Activated naive CD4-positive, alpha-beta T cell treated with anti-CD3 and anti-CD28 coated beads, Interleukin-2, amount 50 U/mL, for 24 hours (primary cell): ENCODE measurements at regions not wholly inside any gene's neighbourhood (a gene's known extent, or its start where the extent isn't known, plus 50 kb on each side); places are given as distances from the start of the nearest gene placed in this dataset.
"Not testable (repeated sequence)": the region's sequence is repeated elsewhere in the genome, so short reads cannot be mapped to it uniquely, and the experiment has no call there.

Experiments used
- H3K27ac Mint-ChIP-seq: one replicate; pipeline ENCODE4 v1.8.0; 2021; ENCODE audit warnings: mild to moderate bottlenecking, mixed read lengths
- H3K27me3 Mint-ChIP-seq: one replicate; pipeline ENCODE4 v1.8.0; 2021; ENCODE audit warnings: mixed read lengths
- H3K36me3 Mint-ChIP-seq: one replicate; pipeline ENCODE4 v1.8.0; 2021; ENCODE audit warnings: mixed read lengths
- H3K4me1 Mint-ChIP-seq: one replicate; pipeline ENCODE4 v1.8.0; 2021; ENCODE audit warnings: mixed read lengths
- H3K4me3 Mint-ChIP-seq: one replicate; pipeline ENCODE4 v1.8.0; 2021; ENCODE audit warnings: mild to moderate bottlenecking, mixed read lengths
- H3K9me3 Mint-ChIP-seq: one replicate; pipeline ENCODE4 v1.8.0; 2021; ENCODE audit warnings: mixed read lengths

DNA sequence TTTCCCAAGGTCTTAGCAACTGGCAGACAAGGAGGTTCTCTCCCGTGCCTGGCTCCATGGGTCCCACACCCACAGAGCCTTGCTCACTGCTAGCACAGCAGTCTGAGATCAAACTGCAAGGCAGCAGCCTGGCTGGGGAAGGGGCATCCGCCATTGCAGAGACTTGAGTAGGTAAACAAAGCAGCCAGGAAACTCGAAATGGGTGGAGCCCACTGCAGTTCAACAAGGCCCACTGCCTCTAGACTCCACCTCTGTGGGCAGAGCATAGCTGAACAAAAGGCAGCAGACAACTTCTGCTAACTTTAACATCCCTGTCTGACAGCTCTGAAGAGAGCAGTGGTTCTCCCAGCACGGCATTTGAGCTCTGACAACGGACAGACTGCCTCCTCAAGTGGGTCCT lies 98.1 kb upstream of the SLC1A3 start:
- not testable (repeated sequence) for H3K27me3 Mint-ChIP-seq, H3K9me3 Mint-ChIP-seq

DNA sequence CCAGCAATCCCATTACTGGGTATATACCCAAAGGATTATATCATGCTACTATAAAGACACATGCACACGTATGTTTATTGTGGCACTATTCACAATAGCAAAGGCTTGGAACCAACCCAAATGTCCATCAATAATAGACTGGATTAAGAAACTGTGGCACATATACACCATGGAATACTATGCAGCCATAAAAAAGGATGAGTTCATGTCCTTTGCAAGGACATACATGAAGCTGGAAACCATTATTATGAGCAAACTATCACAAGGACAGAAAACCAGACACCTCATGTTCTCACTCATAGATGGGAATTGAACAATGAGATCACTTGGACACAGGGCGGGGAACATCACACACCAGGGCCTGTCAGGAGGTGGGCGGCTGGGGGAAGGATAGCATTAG lies 92.8 kb upstream of the SLC1A3 start:
- H3K4me1 Mint-ChIP-seq, H3K27ac Mint-ChIP-seq, H3K36me3 Mint-ChIP-seq, H3K9me3 Mint-ChIP-seq, H3K4me3 Mint-ChIP-seq, H3K27me3 Mint-ChIP-seq: not testable (repeated sequence)

More for the DNA sequence above, 98.1 kb upstream of the SLC1A3 start:
- not testable (repeated sequence) for H3K27ac Mint-ChIP-seq, H3K4me3 Mint-ChIP-seq, H3K4me1 Mint-ChIP-seq, H3K36me3 Mint-ChIP-seq

DNA sequence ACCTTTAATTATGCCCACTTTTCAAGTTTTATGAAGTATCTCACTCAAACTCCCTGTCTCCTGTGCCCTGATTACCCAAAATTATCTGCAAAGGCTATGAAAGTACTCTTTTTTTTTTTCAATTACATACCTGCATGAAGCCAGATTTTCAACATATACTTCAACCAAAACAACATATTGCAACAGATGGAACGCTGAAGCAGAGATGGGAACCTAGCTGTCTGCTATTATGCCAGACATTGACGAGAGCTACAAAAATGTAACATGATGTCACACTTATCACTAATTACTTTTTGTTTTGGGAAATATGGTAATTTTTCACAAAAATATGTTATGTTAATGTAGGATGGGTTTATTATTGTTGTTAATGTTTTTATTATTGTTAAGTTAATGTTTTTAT lies 86.5 kb upstream of the SLC1A3 start:
- no peak overlapping the region for H3K4me3 Mint-ChIP-seq

DNA sequence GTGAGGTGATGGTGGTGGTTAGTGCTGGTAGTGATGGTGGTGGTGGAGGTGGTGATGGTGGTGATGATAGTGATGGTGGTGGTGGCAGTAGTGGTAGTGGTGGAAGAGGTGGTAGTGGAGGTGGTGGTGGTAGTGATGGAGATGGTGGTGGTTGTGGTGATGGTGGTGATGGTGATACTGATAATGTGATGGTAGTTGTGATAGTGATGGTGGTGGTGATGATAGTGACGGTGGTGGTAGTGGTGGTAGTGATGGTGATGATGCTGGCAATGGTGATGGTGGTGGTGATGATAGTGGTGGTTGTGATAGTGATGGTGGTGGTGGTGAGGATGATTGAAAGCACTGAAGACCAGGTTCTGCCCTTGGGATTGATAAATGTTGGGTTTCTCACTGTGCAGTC lies 85.2 kb upstream of the SLC1A3 start:
- H3K9me3 Mint-ChIP-seq, result no peaks in the 10 kb centered on the region
- H3K4me3 Mint-ChIP-seq, result no peak overlapping the region
- no peaks in the 10 kb centered on the region for H3K36me3 Mint-ChIP-seq
- no peak overlapping the region for H3K27ac Mint-ChIP-seq
- H3K27me3 Mint-ChIP-seq, result no peaks in the 10 kb centered on the region
- H3K4me1 Mint-ChIP-seq, result no peaks in the 10 kb centered on the region

More for the DNA sequence above, 86.5 kb upstream of the SLC1A3 start:
- no peaks in the 10 kb centered on the region for H3K36me3 Mint-ChIP-seq
- H3K27ac Mint-ChIP-seq, result no peak overlapping the region
- H3K27me3 Mint-ChIP-seq, result no peaks in the 10 kb centered on the region
- no peaks in the 10 kb centered on the region for H3K9me3 Mint-ChIP-seq
- H3K4me1 Mint-ChIP-seq, result no peaks in the 10 kb centered on the region

DNA sequence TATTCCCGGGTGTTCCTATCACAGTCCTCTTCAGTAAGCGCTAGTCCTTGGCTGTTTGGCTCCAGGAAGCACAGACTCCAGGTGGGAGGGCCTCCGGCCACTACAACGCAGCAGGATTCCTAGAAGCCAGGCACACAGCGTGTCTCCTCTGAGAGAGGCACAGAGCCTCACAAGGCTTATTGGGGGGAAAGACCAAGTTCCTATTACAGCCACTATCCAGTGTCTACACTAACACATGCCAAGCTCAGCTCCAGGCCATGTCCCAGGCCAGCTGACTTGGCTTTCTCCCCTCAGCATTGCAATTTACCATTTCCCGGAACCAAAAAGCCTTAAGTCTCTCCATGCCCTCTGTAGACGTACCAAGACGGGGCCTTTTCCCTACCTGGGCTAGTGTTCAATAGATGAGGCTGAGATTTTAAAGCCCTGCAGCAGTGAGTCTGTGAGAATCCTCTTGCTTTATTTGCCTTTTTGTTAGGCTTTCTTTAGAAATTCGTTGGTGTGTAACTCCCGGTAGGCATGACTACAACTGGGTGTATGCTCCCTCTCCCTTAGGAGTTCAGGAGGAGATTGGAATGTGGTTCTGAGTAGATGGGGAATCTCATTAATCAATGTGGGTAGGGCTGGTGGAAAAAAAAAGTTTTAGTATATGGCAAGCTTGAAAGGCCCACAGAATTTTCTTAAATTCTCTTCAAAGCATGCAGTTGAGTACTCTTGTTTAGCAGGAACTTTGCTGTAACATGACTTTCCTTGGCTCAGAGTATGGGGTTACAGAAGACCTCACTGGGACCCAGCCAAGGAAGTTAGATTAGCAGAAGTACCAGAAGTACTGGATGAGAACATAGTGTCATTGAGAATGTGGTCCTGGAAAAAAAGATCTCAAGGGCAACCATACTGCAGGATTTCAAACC lies 84.3 kb upstream of the SLC1A3 start:
- H3K9me3 Mint-ChIP-seq, result no peaks in the 10 kb centered on the region
- H3K27ac Mint-ChIP-seq, result no peak overlapping the region
- no peaks in the 10 kb centered on the region for H3K4me1 Mint-ChIP-seq
- no peaks in the 10 kb centered on the region for H3K36me3 Mint-ChIP-seq
- no peak overlapping the region for H3K4me3 Mint-ChIP-seq
- H3K27me3 Mint-ChIP-seq, result no peaks in the 10 kb centered on the region

DNA sequence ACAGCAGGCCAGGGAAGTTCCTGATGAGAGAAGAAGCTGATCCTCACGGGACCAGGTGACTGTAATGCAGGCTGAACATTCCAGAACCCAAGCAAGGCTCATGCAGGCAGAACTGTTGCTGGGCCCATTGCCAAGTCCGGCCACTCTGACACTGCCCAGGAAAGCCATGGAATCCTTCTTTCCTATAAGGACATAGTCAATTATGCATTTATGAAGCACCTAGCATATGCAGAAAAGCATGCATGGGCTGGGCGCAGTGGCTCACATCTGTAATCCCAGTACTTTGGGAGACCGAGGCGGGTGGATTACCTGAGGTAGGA lies 83.7 kb upstream of the SLC1A3 start:
- no peak overlapping the region for H3K4me3 Mint-ChIP-seq
- no peak overlapping the region for H3K27ac Mint-ChIP-seq
- H3K9me3 Mint-ChIP-seq, result no peaks in the 10 kb centered on the region
- no peaks in the 10 kb centered on the region for H3K36me3 Mint-ChIP-seq
- H3K27me3 Mint-ChIP-seq, result no peaks in the 10 kb centered on the region
- H3K4me1 Mint-ChIP-seq, result no peaks in the 10 kb centered on the region

DNA sequence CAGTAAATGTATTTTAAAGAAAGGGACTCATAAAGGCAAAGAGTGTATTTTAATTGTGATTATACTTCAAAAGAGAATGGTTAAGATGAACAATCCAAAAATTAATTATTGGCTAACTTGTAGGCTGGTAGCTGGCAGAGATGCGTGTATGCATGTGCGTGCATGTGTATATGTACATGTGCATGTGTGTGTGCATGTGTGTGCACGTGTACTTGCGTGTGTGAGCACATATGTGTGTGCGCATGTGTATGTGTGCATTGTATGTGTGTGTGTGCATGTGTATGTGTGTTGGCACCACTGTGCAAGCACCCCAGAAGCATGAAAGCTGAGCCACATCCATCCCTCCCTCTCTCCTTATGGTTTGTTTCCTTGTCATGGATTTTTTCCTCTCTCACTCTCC lies 83.0 kb upstream of the SLC1A3 start:
- Mint-ChIP-seq H3K36me3 (no peaks in the 10 kb centered on the region), H3K9me3 (no peaks in the 10 kb centered on the region), H3K4me3 (no peak overlapping the region), H3K4me1 (no peaks in the 10 kb centered on the region), H3K27me3 (no peaks in the 10 kb centered on the region), H3K27ac (no peak overlapping the region)

DNA sequence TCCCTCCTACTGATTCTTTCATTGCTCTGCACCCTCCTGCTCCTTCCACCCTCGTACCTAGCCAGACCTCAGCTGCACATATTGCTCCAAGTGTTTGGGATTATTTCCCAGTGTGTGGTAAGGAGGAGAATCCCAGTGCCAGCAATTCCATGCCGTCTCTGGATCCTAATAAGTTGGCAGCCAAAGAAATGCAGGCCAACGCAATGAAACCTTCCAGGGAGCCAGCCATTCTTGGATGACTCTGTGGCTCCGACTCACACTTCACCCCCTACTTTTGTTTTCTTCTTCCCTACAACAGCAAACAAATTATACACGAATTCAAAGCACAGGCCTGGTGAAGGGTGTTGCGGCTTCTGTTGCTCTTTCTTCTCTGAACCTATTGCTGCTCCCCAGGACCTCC lies 82.5 kb upstream of the SLC1A3 start:
- Mint-ChIP-seq H3K4me1 (no peaks in the 10 kb centered on the region), H3K36me3 (no peaks in the 10 kb centered on the region), H3K27me3 (no peaks in the 10 kb centered on the region), H3K27ac (no peak overlapping the region), H3K4me3 (no peak overlapping the region), H3K9me3 (no peaks in the 10 kb centered on the region)

DNA sequence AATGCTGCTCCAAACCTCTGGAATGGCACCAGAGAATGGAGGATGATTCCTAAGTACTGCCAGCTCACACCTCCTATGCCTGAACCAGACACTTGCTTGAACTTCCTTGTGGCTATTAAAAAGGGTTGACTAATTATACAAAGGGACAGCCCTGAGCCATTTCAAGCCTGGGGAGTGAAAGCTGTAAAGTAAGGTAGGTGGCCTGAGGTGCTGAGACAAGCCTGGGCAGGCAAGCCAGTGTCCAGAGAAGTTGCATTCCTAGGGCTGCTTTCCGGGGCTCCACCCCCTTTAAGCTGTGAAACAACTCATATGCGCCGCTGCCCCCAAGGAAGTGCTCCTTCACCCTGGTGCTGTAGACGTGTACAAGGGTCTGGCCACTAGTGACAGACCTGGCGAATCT lies 79.9 kb upstream of the SLC1A3 start:
- H3K27me3 Mint-ChIP-seq, result peaks cover under 1% of the 10 kb centered on the region
- H3K4me1 Mint-ChIP-seq, result no peaks in the 10 kb centered on the region
- H3K9me3 Mint-ChIP-seq, result no peaks in the 10 kb centered on the region
- no peak overlapping the region for H3K27ac Mint-ChIP-seq
- no peak overlapping the region for H3K4me3 Mint-ChIP-seq
- no peaks in the 10 kb centered on the region for H3K36me3 Mint-ChIP-seq

DNA sequence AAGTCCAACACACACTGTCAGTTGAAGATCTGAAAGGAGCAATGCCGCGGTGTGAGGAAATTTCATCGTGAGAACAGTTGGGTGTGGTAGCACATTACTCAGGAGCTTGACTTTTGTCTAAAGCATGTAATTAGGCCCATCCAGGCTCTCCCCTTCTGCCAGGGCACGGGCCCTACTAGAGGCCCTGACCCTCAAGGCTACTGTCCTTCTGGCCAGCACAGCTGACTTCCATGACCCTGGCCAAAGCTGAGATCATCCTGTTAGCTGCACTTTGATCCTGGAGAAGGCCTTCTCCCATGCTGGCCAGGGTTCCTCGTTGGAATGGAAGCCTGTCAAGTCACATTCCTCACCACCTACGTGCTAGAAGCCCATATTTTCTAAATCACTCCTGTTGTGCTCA lies 77.8 kb upstream of the SLC1A3 start:
- Mint-ChIP-seq H3K27me3 (peaks cover 6% of the 10 kb centered on the region), H3K4me1 (no peaks in the 10 kb centered on the region), H3K27ac (no peak overlapping the region), H3K9me3 (no peaks in the 10 kb centered on the region), H3K36me3 (no peaks in the 10 kb centered on the region), H3K4me3 (no peak overlapping the region)

DNA sequence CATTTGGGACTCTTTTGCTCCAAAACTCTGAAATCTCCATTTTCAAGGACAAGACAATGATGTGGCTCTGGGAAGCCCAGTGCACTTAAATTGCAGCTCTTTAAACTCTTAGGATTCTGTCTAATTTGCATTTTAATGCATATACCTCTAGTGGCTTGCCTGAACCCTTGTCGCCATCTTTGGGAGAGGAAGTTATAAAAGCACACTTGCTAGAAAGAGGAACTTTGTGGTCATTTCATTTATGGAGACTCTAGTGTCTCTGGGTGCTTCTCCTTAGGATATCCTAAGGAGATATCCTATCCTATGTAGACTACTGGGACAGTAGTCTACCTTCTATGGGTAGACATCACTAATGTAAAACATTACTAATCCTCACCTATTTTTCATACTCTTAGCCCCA lies 77.3 kb upstream of the SLC1A3 start:
- H3K4me1 Mint-ChIP-seq, result no peaks in the 10 kb centered on the region
- no peaks in the 10 kb centered on the region for H3K36me3 Mint-ChIP-seq
- H3K27ac Mint-ChIP-seq, result no peak overlapping the region
- H3K27me3 Mint-ChIP-seq, result peaks cover 8% of the 10 kb centered on the region
- H3K9me3 Mint-ChIP-seq, result no peaks in the 10 kb centered on the region
- H3K4me3 Mint-ChIP-seq, result no peak overlapping the region

DNA sequence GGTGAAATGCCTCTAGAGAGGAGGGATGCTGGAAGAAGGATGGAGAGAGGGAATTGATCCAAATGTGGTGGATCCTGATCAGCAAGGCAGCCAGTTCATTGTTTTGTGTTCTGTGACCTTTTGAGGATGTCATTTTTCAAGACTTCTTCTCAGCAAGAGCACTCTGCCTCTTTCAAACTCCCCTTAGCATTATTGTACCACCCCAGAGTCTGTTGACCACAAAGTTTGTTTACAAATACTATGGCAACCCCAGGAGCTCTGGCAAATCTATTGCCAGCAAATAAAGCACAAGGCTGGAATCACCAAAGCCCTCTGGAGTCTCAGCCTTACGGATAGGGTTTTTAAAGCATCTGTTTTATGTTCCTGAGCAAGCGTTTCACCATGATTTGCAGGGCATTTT lies 76.2 kb upstream of the SLC1A3 start:
- Mint-ChIP-seq H3K4me1 (no peaks in the 10 kb centered on the region), H3K36me3 (no peaks in the 10 kb centered on the region), H3K4me3 (no peak overlapping the region), H3K9me3 (no peaks in the 10 kb centered on the region), H3K27me3 (peaks cover 8% of the 10 kb centered on the region), H3K27ac (no peak overlapping the region)

DNA sequence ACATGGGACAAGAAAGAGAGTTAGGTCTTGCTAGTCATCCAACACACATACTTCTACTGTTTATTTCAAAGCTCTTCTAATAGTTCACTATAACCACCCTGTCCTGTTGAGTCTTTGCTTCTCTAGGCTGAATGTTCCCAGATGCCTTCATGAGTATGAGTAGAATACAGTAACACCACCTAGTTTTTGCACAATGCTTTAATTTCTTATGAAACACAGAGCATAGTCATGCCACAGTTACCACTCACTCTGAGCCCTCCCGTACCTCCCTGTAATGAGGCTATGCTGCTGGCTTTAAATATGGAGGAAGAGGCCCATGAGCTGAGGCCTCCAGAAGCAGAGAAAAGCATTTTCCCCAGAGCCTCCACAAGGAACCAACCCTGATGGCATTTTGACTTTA lies 75.0 kb upstream of the SLC1A3 start:
- Mint-ChIP-seq H3K27ac (no peak overlapping the region), H3K4me1 (no peaks in the 10 kb centered on the region), H3K36me3 (no peaks in the 10 kb centered on the region), H3K4me3 (no peak overlapping the region), H3K27me3 (peaks cover 8% of the 10 kb centered on the region), H3K9me3 (no peaks in the 10 kb centered on the region)

DNA sequence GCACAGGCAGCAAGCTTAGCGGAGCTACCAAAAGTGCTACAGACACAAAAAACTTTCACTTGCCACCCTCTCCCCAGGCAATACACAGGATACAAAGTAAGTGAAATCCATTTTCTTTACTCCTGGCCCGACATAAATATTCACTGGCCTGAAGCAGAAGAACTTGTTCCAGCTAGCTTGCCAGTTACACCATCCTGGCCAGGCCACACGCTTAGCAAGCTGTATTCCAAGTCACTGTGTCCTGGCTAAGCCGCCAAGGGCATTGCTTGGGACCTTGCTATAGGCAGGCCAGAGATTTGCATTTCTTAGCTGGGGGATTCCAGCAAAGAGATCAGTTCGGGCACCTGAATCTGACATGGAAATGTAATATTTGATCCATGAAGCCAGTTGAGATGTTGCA lies 71.0 kb upstream of the SLC1A3 start:
- no peak overlapping the region for H3K4me3 Mint-ChIP-seq
- H3K27me3 Mint-ChIP-seq, result peaks cover 8% of the 10 kb centered on the region
- H3K36me3 Mint-ChIP-seq, result no peaks in the 10 kb centered on the region
- H3K9me3 Mint-ChIP-seq, result no peaks in the 10 kb centered on the region
- no peaks in the 10 kb centered on the region for H3K4me1 Mint-ChIP-seq
- H3K27ac Mint-ChIP-seq, result no peak overlapping the region

DNA sequence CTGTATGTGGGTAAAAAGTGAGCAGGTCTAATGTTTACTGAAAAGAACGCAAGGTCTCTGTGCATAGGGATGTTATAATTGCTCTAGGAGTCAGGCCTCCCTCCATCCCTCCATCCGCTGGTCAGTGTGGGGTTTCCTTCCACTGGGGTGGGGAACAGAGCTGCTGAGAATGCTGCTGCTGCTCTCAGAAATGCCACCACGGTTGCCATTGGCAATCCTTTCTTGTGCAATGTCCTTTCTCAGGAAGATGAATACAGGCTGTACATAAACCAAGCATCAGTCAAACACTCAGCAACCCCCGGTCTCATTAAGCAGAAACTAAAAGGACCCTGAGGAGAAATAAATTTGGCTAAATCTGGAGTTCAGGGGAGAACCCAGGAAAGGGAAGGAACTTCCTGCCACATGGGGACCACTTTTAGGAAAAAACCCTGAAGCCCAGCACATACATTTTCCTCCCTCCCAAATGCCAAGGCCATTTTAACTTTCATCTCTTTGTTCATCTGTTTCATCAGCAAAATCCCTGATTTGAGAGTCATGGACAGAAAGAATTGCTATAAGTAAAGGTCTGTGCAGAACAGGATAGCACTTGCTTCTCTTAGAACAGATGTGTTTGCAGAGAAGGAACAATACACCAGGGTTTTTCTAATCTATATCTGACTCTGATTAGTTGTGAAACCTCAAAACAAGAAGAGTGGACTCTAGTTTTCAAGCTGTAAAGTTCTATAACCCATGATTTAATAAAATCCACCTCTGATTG lies 70.4 kb upstream of the SLC1A3 start:
- Mint-ChIP-seq H3K36me3 (no peaks in the 10 kb centered on the region), H3K4me1 (no peaks in the 10 kb centered on the region), H3K27me3 (peaks cover 8% of the 10 kb centered on the region), H3K27ac (no peak overlapping the region), H3K9me3 (no peaks in the 10 kb centered on the region), H3K4me3 (no peak overlapping the region)

DNA sequence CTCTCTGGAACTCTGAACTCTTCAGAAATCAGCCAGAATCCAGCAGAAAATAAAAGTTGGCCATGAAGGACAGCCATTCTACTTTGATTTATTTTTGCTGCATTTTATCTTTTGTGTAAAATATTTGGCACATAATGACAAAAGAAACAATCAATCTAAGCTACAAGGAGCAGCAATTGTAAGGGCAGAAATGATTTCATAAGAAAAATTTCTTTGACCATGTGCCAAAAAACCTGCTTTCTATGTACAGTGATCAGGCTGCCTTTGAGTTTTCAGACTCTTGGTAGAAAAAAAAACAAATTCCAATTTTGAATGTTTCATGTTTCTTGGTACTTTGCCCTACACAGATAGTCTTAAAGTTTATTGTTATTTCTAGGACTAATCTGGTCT lies 69.8 kb upstream of the SLC1A3 start:
- Mint-ChIP-seq H3K4me1 (no peaks in the 10 kb centered on the region), H3K9me3 (no peaks in the 10 kb centered on the region), H3K27ac (no peak overlapping the region), H3K36me3 (no peaks in the 10 kb centered on the region), H3K27me3 (peaks cover 7% of the 10 kb centered on the region), H3K4me3 (no peak overlapping the region)
